MM.1S (cell line): ENCODE measurements at regions not wholly inside any gene's neighbourhood (a gene's known extent, or its start where the extent isn't known, plus 50 kb on each side); places are given as distances from the start of the nearest gene placed in this dataset.

Experiments used
- CTCF ChIP-seq: fragments of 300-600 bp; sonication (generic); IDR thresholded peaks from 2 replicates; pipeline ENCODE4 v1.5.1; 2016; ENCODE audit warnings: antibody characterized with exemption, low read length, mixed read lengths
- EZH2 ChIP-seq: fragments of 300-600 bp; sonication (generic); optimal IDR thresholded peaks from 2 replicates; pipeline ENCODE3; 2017; ENCODE audit warnings: low read depth, mild to moderate bottlenecking, antibody characterized with exemption, low read length, mixed read lengths

- TF ChIP-seq CTCF = no peak
- no peak for TF ChIP-seq EZH2
These were observed 193.0 kb downstream of the TTC8 start for GRCh38 chr14:89017417-89017816.
